Osteocyte (in vitro differentiated cells): ENCODE measurements at regions not wholly inside any gene's neighbourhood (a gene's known extent, or its start where the extent isn't known, plus 50 kb on each side); places are given as distances from the start of the nearest gene placed in this dataset.

Source experiments
- DNase-seq: peaks from one replicate; pipeline ENCODE4 v3.0.0; 2021; ENCODE audit warnings: mixed read lengths; ENCODE audit not compliant: unreplicated experiment; ENCODE audit errors: extremely low spot score
- H3K27ac Mint-ChIP-seq: one replicate; pipeline ENCODE4 v1.8.0; 2021; ENCODE audit warnings: mild to moderate bottlenecking, mixed read lengths; ENCODE audit not compliant: unreplicated experiment
- H3K27me3 Mint-ChIP-seq: one replicate; pipeline ENCODE4 v1.8.0; 2021; ENCODE audit warnings: mixed read lengths; ENCODE audit not compliant: unreplicated experiment
- H3K36me3 Mint-ChIP-seq: one replicate; pipeline ENCODE4 v1.8.0; 2021; ENCODE audit warnings: mixed read lengths; ENCODE audit not compliant: unreplicated experiment
- H3K4me1 Mint-ChIP-seq: one replicate; pipeline ENCODE4 v1.8.0; 2021; ENCODE audit warnings: mixed read lengths; ENCODE audit not compliant: unreplicated experiment
- H3K4me3 Mint-ChIP-seq: one replicate; pipeline ENCODE4 v1.8.0; 2021; ENCODE audit warnings: mild to moderate bottlenecking, moderate library complexity, mixed read lengths; ENCODE audit not compliant: unreplicated experiment
- H3K9me3 Mint-ChIP-seq: one replicate; pipeline ENCODE4 v1.8.0; 2021; ENCODE audit warnings: mixed read lengths; ENCODE audit not compliant: unreplicated experiment
- TF ChIP-seq, protein P1 (sequence below): fragments of 200-600 bp; sonication (generic); IDR thresholded peaks from 2 replicates; pipeline ENCODE4 v1.5.0; 2021; ENCODE audit warnings: antibody characterized with exemption, mild to moderate bottlenecking, moderate library complexity

- H3K9me3 Mint-ChIP-seq: no peaks in the 10 kb centered on the region
- H3K4me1 Mint-ChIP-seq: no peaks in the 10 kb centered on the region
- TF ChIP-seq, protein P1, sequence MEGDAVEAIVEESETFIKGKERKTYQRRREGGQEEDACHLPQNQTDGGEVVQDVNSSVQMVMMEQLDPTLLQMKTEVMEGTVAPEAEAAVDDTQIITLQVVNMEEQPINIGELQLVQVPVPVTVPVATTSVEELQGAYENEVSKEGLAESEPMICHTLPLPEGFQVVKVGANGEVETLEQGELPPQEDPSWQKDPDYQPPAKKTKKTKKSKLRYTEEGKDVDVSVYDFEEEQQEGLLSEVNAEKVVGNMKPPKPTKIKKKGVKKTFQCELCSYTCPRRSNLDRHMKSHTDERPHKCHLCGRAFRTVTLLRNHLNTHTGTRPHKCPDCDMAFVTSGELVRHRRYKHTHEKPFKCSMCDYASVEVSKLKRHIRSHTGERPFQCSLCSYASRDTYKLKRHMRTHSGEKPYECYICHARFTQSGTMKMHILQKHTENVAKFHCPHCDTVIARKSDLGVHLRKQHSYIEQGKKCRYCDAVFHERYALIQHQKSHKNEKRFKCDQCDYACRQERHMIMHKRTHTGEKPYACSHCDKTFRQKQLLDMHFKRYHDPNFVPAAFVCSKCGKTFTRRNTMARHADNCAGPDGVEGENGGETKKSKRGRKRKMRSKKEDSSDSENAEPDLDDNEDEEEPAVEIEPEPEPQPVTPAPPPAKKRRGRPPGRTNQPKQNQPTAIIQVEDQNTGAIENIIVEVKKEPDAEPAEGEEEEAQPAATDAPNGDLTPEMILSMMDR: no peak
- H3K27ac Mint-ChIP-seq: no peak overlapping the region
- H3K27me3 Mint-ChIP-seq: no peaks in the 10 kb centered on the region
- H3K36me3 Mint-ChIP-seq: no peaks in the 10 kb centered on the region
- no peak overlapping the region for H3K4me3 Mint-ChIP-seq
- no peak for DNase-seq
These were observed 424.0 kb upstream of the SPRED2 start for GRCh38 chr2:65856423-65856822.

GRCh38 chr2:65850695-65851094, 418.3 kb upstream of the SPRED2 start:
- H3K27ac Mint-ChIP-seq: no peak overlapping the region
- H3K9me3 Mint-ChIP-seq: no peaks in the 10 kb centered on the region
- H3K4me1 Mint-ChIP-seq: no peaks in the 10 kb centered on the region
- TF ChIP-seq, protein P1: no peak
- H3K36me3 Mint-ChIP-seq: no peaks in the 10 kb centered on the region
- H3K27me3 Mint-ChIP-seq: peaks cover 8% of the 10 kb centered on the region
- DNase-seq: no peak
- no peak overlapping the region for H3K4me3 Mint-ChIP-seq

DNA sequence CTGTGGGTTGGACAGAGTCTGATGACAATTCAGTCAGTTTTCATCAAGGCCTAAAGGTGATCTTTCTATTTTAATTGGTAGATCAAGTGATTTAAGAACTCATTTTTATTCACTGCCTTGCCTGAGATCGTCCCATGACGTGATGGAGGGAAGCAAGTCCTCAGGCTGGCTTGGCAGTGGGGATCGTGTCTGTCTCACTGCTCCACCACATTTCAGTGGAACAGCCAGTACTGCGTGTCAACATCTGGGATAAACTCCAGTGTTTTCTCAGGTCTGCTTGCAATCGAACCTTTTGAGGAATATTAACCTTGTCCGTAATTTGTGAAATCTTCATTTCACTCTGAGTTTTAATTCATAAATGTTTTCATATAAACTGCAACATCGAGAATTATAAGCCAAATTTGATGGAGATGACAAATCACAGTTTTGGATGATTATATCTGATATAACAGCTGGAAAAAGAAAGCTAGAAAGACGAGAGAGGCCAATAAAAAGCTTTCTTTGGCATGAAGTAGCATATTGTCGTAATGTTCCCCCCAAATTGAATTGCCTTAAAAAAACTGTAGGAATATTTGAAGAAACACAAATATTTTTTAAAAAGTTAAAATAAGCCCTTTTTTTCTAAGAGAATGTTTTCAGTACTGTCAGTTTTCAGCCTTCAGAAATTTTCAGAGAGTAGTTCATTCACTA, 414.7 kb upstream of the SPRED2 start:
- TF ChIP-seq, protein P1: no peak
- Mint-ChIP-seq H3K27ac (no peak overlapping the region), H3K4me3 (no peak overlapping the region), H3K27me3 (peaks cover 11% of the 10 kb centered on the region), H3K36me3 (no peaks in the 10 kb centered on the region), H3K4me1 (no peaks in the 10 kb centered on the region), H3K9me3 (no peaks in the 10 kb centered on the region)
- no peak for DNase-seq

DNA sequence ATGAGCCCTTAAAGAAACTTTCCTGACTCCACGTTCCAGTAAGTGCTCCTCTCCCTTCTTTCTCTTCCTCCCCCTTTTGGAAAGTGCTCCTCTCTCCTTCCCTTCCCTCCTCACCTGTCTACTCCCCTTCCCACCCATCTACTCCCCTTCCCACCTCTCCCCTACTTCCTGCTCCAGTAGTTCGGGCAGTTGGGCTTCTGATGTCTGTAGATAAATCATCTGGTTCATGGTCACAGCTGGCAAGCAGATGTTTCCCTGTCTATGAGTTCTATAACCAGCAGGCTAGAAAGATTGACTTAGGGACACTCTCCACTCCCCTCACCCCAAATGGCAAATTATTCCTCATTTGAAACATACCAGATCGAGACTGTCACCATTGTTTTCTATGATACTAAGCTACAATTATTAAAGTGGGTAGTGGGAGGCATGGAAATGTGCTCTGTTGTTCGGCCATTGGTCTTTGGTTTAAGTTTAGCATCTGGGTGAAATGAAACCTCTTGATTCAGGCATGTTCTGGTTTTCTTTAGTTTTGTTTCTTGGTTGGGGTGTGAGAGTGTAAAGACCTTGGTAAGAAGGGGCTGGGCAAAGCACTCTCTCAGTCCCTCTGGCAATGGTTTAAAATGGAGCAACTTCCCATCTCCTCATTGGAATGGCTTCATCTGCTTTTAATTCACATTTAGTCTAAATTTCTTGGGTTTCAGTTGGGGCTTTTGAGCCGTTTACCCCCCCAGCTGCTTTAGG, 413.2 kb upstream of the SPRED2 start:
- H3K36me3 Mint-ChIP-seq: no peaks in the 10 kb centered on the region
- no peak overlapping the region for H3K4me3 Mint-ChIP-seq
- TF ChIP-seq, protein P1: no peak

DNA sequence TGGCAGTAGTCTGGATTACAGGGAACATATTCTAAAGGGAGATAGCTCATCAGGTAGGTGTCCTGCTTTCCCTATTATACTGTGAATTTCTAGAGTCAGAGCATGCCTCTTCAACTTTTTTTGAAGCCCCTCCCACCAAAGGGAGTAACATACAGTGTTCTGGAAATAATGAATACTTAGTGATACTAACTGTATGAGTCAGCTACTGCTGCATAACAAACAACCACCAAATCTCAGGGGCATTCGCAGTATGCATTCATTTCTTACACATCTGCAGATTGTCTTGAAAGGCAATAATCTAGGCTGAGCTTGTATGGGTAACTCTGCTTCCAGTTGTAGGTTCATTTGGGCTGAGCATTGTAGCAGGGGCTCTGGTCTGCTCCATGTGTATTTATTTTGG, 409.7 kb upstream of the SPRED2 start:
- no peak overlapping the region for H3K4me3 Mint-ChIP-seq
- TF ChIP-seq, protein P1: no peak
- H3K36me3 Mint-ChIP-seq: no peaks in the 10 kb centered on the region
- no peaks in the 10 kb centered on the region for H3K9me3 Mint-ChIP-seq
- H3K27ac Mint-ChIP-seq: no peak overlapping the region
- no peak for DNase-seq
- peaks cover 6% of the 10 kb centered on the region for H3K27me3 Mint-ChIP-seq
- no peaks in the 10 kb centered on the region for H3K4me1 Mint-ChIP-seq

More for the DNA sequence above, 413.2 kb upstream of the SPRED2 start:
- H3K27me3 Mint-ChIP-seq: peaks cover 11% of the 10 kb centered on the region
- DNase-seq: no peak
- no peak overlapping the region for H3K27ac Mint-ChIP-seq
- no peaks in the 10 kb centered on the region for H3K4me1 Mint-ChIP-seq
- H3K9me3 Mint-ChIP-seq: no peaks in the 10 kb centered on the region
